HG02642 (cell line): ENCODE measurements at regions not wholly inside any gene's neighbourhood (a gene's known extent, or its start where the extent isn't known, plus 50 kb on each side); places are given as distances from the start of the nearest gene placed in this dataset.

Experiments
- ATAC-seq: cut with Tn5 transposase; IDR thresholded peaks from one replicate; pipeline ENCODE4 v1.9.1; 2021; ENCODE audit warnings: mild to moderate bottlenecking; ENCODE audit not compliant: unreplicated experiment, poor library complexity

- no peak for ATAC-seq
These were observed 198.0 kb upstream of the EEA1 start for GRCh38 chr12:93127107-93127560.

- ATAC-seq: no peak
These were observed 198.7 kb upstream of the EEA1 start for GRCh38 chr12:93127582-93128331.

- no peak for ATAC-seq
These were observed 199.2 kb upstream of the EEA1 start for GRCh38 chr12:93128332-93128707.

- no peak for ATAC-seq
These were observed 201.4 kb upstream of the EEA1 start for GRCh38 chr12:93130366-93131054.

GRCh38 chr12:93133361-93133760, 204.3 kb upstream of the EEA1 start:
- ATAC-seq: no peak

- ATAC-seq: no peak
These were observed 205.2 kb upstream of the EEA1 start for GRCh38 chr12:93134175-93134890.

GRCh38 chr12:93134893-93135285, 205.8 kb upstream of the EEA1 start:
- ATAC-seq: no peak

GRCh38 chr12:93135286-93136239, 206.5 kb upstream of the EEA1 start:
- no peak for ATAC-seq

GRCh38 chr12:93136253-93137055, 207.4 kb upstream of the EEA1 start:
- no peak for ATAC-seq

- ATAC-seq: peak; percentile 42
These were observed 208.8 kb upstream of the EEA1 start for GRCh38 chr12:93137656-93138612.

- peak; percentile 73 for ATAC-seq
These were observed 210.1 kb upstream of the EEA1 start for GRCh38 chr12:93139028-93139665.

GRCh38 chr12:93140325-93140724, 211.2 kb upstream of the EEA1 start:
- ATAC-seq: no peak

- no peak for ATAC-seq
These were observed 211.7 kb upstream of the EEA1 start for GRCh38 chr12:93140801-93141200.

- ATAC-seq: no peak
These were observed 213.8 kb upstream of the EEA1 start for GRCh38 chr12:93142881-93143280.

- ATAC-seq: no peak
These were observed 215.0 kb upstream of the EEA1 start for GRCh38 chr12:93144109-93144508.

- no peak for ATAC-seq
These were observed 216.0 kb upstream of the EEA1 start for GRCh38 chr12:93145086-93145485.

GRCh38 chr12:93146263-93146939, 217.3 kb upstream of the EEA1 start:
- ATAC-seq: no peak
